Left colon (tissue), 2 donors: ENCODE measurements at regions not wholly inside any gene's neighbourhood (a gene's known extent, or its start where the extent isn't known, plus 50 kb on each side); places are given as distances from the start of the nearest gene placed in this dataset.

Experiments used
- ATAC-seq: fragments of 200-7000 bp; cut with Tn5 transposase; one replicate; pipeline ENCODE4 v1.9.1; 2020; ENCODE audit warnings: mild to moderate bottlenecking, moderate library complexity
- DNase-seq, 2 donors: peaks; one replicate each; pipeline ENCODE4 v3.0.0-alpha.2; 2020
- intact Hi-C, 2 donors: fragments of 100-400 bp; cut with DNase I in 1 of 2; cut with micrococcal nuclease in 1 of 2; formaldehyde crosslinking; loops; one replicate each; pipeline versions ENCODE4 v1.11.2 to v1.14.0; 2022; cut with DNase I, micrococcal nuclease
- donor health status: DM: no; HTN: no; CAD: no.
- donor health status: DM: yes; HTN: yes; CAD: no.

- intact Hi-C loops: no loop called here
- ATAC-seq: no peak
- DNase-seq: no peak
These were observed 53.5 kb upstream of the TSHZ3 start for GRCh38 chr19:31402529-31403316.

- no peak for DNase-seq
- intact Hi-C loops: no loop called here
- ATAC-seq: no peak
These were observed 56.9 kb upstream of the TSHZ3 start for GRCh38 chr19:31406106-31406505.

- intact Hi-C loops: no loop called here
- no peak for ATAC-seq
- no peak for DNase-seq
These were observed 59.4 kb upstream of the TSHZ3 start for GRCh38 chr19:31408460-31409124.

- no peak for DNase-seq
- intact Hi-C loops: no loop called here
- ATAC-seq: no peak
These were observed 64.1 kb upstream of the TSHZ3 start for GRCh38 chr19:31413353-31413752.

- DNase-seq: no peak
- ATAC-seq: no peak
- intact Hi-C loops: no loop called here
These were observed 66.1 kb upstream of the TSHZ3 start for GRCh38 chr19:31415322-31415721.

GRCh38 chr19:31416548-31416947 lies 67.3 kb upstream of the TSHZ3 start:
- intact Hi-C loops: no loop called here
- no peak for ATAC-seq
- DNase-seq: no peak

- intact Hi-C loops: no loop called here
- DNase-seq: no peak
- ATAC-seq: no peak
These were observed 68.8 kb upstream of the TSHZ3 start for GRCh38 chr19:31418055-31418454.

GRCh38 chr19:31418692-31419430 lies 69.6 kb upstream of the TSHZ3 start:
- ATAC-seq (no peak), DNase-seq (no peak)
- intact Hi-C loops: no loop called here

- intact Hi-C loops: no loop called here
- DNase-seq: no peak
- ATAC-seq: no peak
These were observed 70.7 kb upstream of the TSHZ3 start for GRCh38 chr19:31419871-31420445.

- DNase-seq: no peak
- intact Hi-C loops: no loop called here
- no peak for ATAC-seq
These were observed 71.8 kb upstream of the TSHZ3 start for GRCh38 chr19:31421082-31421481.

- ATAC-seq (no peak), DNase-seq (no peak)
- intact Hi-C loops: no loop called here
These were observed 72.6 kb upstream of the TSHZ3 start for GRCh38 chr19:31421856-31422255.

GRCh38 chr19:31423896-31424295 lies 74.7 kb upstream of the TSHZ3 start:
- intact Hi-C loops: no loop called here
- DNase-seq (no peak), ATAC-seq (no peak)

GRCh38 chr19:31424861-31425620 lies 75.8 kb upstream of the TSHZ3 start:
- intact Hi-C loops: no loop called here
- no peak for ATAC-seq

GRCh38 chr19:31427857-31428256 lies 78.6 kb upstream of the TSHZ3 start:
- intact Hi-C loops: no loop called here
- no peak for DNase-seq
- no peak for ATAC-seq

More at GRCh38 chr19:31424861-31425620, 75.8 kb upstream of the TSHZ3 start:
- DNase-seq: no peak

- ATAC-seq (no peak), DNase-seq (no peak)
- intact Hi-C loops: no loop called here
These were observed 81.1 kb upstream of the TSHZ3 start for GRCh38 chr19:31430381-31430780.

- ATAC-seq (no peak), DNase-seq (no peak)
- intact Hi-C loops: no loop called here
These were observed 83.1 kb upstream of the TSHZ3 start for GRCh38 chr19:31432201-31432810.

- ATAC-seq: no peak
- intact Hi-C loops: no loop called here
- no peak for DNase-seq
These were observed 87.0 kb upstream of the TSHZ3 start for GRCh38 chr19:31436121-31436776.
